Hepatic stellate cell (primary cell): ENCODE measurements at regions not wholly inside any gene's neighbourhood (a gene's known extent, or its start where the extent isn't known, plus 50 kb on each side); places are given as distances from the start of the nearest gene placed in this dataset.

Source experiments
- DNase-seq: peaks from one replicate; pipeline ENCODE4 v3.0.0; 2011; ENCODE audit warnings: low spot score

DNA sequence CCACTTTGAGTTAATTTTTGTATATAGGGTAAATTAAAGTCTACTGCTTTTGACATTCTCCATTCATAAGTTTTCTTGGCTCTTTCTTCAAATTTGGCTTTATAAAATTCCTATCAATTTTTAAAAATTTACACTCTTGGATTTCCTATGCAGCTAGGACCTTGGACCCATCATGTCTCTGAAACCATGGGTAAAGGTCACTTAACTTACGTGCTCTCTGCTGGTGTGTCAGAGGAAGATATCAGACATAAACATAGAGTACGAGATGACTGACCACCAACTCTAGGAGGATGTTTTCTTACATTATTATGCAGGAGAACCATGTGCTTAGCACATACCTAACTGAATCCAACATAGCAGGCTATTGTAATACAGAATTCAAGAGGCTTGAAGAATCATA, 62.5 kb upstream of the C1GALT1C1 start:
- no peak for DNase-seq

DNA sequence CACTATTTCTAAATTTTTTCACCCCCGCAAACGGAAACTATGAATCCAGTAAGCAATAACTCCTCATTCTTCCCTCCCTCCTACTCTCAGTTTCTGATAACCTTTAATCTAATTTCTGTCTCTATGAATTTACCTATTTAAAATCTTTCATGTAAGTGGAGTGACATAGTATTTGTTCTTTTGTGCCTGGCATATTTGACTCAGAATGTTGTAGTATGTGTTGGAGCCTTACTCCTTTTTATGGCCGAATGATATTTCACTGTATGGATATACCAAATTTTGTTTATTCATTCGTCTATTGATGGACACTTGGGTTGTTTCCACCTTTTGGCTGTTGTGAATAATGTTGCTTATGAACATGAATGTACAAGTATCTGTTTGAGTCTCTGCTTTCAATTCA, 61.1 kb upstream of the C1GALT1C1 start:
- DNase-seq = no peak

DNA sequence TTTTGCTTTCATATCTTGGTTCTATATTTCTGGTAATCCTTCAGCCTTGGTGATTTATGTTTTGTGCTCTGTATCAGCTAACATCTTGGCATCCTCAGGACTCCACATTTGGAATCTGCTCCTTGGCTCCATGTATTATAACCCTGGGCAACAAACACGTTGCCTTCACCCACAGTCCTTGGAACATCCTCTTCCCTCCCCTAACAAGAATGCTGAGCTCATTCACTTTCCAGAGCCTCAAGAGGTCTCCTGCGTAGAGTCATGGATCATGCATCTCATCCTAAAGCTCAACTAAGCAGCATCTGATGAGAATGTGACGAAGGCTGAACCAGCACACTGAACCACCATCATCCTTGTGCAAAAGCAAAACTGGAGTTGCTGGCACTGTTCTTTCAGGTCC, 60.5 kb upstream of the C1GALT1C1 start:
- no peak for DNase-seq

DNA sequence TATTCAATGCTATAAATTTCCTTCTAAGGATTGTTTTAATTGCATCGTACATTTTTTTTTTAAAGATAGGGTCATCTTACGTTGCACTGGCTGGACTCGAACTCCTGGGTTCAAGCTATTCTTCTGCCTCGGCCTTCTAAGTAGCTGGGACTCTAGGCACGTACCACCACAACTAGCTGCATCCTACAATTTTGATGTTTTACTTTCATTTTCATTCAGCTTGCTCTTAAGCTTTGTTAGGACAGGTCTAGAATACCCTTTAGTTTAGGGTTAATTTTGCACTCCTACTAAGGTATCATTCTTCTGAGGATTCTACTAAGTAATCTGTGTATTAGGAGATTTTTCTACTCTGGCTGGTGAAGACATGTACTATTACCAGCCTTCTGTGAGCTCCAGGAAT, 50.2 kb upstream of the C1GALT1C1 start:
- DNase-seq = no peak
